Femur (tissue), 1 donor: ENCODE measurements at regions not wholly inside any gene's neighbourhood (a gene's known extent, or its start where the extent isn't known, plus 50 kb on each side); places are given as distances from the start of the nearest gene placed in this dataset.

Experiments used
- DNase-seq: peaks from one replicate; pipeline ENCODE4 v3.0.0-alpha.2; 2017

DNA sequence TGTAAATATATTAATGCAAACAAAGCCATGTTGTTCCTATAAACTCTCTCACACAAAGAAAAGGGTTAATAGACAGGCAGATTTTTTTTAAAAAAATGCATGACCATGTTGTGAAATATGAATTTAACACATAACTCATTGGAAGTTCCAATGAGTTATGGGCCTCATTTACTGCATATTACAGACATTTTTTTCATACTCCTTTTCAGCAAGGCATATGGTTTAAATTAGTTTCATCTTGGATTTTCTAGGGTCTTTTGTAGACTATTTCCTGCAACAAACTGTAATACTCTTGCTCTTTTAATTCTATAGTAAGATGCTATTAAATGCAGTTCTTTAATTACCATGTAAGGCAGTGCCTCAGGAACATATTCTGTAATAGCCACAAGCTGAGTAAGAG is 323.1 kb downstream of the GBA3 start:
- DNase-seq = no peak

DNA sequence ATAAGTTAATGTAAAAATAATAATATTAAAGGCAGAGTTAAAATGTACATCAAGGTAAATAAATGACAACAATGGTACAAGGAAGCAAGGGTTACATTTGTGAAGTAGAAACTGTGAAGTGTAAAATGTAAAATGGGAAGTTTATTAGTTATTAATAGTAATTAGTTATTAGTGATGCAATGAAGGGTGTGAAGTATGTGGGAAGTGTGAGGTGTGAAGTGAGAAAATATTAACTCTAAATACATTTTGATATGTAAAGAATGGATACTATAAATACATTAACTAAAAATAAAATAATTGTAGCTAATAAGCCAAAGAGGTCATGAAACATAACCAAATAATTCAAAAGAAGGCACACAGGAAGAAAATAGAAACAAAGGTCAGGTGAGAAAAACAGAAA is 316.4 kb downstream of the GBA3 start:
- DNase-seq = no peak

DNA sequence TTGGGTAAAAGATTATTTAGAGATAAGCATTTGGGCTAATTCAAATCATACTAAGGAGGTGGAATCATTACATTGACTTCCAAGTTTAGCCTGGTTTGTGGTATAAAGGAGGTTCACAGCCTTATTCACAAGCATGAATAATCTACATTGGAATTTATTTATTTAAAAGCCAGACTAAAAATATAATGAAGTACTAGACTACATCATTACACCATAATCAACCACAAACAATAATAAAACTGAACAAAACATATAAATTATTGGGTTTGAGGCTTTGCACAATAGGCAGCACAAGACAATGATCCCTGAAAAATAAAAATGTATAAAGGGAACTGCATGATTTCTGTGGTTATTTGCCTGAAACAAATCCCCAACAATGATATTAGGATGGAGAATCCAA is 314.0 kb downstream of the GBA3 start:
- no peak for DNase-seq

DNA sequence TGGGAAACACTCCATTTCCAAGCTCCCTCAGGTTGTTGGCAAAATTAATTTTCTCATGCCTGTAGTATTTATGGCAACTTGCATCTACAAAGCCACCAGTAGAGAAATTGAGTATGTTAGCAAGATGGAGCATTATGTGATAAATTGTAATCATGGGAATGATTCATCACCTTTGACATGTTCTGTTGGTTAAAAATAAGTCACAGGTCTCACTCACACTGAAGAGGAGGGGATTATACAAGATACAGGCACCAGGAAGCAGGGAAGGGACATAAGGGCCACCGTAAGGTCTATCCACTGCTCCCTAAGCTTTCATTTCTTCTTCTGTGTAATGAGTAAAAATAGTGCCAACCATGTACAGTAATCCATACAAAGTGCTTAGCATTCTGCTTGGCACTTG is 313.0 kb downstream of the GBA3 start:
- DNase-seq = no peak

DNA sequence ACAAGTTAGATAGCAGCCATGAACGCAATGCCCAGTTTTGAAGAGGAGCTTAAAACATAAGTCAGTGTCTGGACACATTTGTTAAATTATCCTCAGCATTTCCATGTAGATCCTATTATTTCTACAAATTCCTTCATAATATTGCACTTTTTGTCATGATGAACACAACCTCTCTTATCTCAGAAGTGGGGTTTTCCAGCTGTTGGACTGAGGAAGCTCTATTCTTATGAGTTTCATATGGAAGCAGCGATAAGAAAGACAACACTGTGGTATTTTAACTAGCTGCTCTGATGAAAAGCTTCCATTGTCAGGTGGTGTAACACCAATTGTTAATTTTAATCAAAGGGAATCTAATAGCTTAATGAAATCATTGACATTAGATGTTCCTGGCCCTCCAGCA is 308.7 kb downstream of the GBA3 start:
- no peak for DNase-seq

DNA sequence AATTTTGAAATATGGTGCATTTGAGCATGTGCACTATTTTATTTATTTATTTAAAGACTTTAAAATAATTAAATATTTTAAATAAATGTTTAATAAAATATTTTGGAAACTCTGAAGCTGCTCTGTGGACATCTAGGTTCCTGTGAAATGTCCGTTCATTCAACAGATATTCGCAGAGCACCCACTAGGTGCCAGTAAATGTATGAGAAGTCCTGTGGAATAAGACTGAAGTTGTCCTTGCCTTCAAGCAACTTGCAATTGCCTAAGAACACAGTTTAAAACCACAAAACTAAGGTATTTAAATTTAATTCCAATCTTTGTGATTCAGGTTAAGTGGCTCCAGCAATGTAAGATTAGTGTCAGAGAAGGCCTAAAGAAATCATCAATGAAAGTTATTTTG is 306.7 kb downstream of the GBA3 start:
- DNase-seq = no peak

DNA sequence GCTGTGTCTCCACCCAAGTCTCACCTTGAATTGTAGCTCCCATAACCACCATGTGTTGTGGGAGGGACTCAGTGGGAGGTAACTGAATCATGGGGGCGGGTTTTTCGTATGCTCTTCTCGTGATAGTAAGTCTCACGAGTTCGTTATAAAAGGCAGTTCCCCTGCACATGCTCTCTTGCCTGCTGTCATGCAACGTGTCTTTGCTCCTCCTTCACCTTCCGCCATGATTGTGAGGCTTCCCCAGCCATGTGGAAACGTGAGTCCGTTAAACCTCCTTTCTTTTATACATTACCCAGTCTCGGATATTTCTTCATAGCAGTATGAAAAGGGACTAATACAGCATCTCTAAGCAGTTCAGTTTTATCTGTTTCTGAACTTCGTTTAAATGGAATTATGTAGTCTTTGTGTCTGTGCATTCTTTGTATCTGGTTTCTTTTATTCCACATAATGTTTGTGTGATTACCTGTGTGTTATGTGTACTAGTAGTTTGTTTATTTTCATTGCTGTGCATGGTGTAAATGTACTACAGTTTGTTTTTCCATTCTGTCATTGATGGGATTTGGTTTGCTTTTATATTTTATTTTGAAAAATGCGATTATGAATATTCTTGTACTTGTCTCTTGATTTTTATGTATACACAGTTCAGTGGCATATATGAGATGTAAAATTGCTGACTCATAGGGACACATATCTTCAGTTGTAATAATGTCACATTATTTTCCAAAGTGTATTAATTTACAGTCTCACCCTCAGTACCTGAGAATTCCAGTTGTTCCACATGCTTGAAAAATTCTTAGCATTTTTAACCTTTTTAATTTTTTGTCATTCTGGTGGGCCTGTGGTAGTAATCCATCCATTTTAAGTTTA is 304.9 kb downstream of the GBA3 start:
- no peak for DNase-seq

DNA sequence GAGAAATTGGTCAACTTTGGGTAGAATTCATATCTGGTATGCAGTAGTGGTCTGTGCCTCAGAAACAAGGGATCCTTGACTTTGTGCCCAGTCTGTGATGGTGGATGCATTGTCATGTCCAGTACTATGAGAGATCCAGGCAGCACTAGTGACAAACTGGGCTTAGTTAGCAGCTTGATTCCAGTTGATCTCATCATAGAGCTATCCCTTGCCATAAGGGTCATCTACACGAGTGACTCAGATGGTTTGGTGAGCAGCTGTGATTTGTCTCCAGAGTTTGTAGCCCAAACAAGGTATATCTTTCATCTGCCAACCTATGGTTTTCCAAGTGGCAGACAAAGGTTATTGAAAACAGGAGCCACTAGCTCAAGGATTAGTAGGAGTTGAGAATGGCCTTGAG is 298.8 kb downstream of the GBA3 start:
- DNase-seq = no peak

DNA sequence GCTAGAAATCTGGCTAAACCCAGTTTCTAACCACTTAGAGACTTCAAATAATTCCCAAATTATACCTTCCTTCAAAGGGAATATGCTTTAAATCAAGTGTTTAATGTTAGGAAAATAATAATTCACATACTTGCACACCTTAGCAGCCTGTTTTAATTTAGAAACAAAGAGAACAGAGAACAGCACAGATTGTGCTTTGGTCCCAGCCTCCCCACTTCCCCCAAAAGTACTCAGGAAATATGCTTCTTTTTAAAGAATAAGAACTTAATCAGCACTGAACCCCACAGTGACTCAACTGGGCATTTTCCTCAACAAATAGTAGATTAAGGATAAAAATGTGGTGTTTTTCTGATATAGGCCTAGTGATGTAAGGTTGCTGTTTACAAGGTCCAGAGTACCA is 295.8 kb downstream of the GBA3 start:
- no peak for DNase-seq

DNA sequence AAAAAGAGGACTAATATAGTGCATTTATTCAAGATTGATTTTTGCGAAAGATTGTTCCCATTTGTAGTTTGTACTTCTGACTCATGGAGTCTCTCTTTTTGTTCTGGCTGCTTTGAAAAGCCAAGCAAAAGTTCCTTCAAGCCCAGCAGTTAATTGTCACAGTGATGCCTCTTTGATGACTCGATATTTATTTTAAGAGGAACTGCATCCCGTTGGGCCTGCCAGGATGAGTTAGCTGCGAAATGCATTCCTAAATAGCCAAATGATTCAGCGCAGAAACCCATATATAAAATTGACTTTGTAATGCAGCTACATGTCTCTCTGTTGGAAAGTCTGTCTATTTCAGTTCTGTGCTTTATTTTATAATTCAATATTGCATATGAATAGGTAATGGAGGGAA is 295.1 kb downstream of the GBA3 start:
- no peak for DNase-seq

DNA sequence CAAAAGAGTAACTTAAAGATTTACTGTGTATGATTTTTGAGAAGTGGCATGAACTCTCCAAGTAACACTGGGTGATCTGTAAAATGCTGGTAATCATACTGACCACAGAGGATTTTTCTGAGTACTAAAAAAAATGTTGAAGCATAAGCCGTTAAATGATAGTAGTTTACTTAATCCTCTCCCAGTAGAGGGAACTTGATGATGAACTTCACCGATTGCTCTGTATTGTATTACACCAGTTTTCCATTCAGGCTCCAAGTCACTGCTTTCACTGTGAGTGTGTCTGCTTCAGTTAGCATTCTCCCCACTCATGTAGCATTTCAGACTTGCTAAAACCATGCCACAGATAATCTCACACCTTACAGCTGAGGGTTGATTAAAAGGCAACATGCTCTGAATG is 294.1 kb downstream of the GBA3 start:
- DNase-seq = no peak

DNA sequence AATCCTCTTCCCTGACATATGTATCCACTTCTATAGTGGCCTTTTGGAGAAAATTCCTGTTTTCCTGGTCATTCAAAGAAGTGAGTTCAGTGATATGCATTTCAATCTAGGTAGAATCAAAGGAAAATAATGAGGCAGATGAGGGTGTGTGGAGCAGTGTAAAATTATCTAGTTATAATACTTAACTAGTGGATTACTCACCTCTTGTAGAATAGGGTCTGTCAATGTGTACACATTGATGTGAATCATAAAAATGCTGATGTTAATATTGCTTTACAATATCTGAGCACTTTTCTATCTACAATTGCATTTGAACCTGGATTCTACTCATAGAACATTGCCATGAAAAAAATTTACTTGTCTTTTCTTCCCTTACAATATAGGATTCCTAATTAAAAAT is 293.5 kb downstream of the GBA3 start:
- DNase-seq = no peak

DNA sequence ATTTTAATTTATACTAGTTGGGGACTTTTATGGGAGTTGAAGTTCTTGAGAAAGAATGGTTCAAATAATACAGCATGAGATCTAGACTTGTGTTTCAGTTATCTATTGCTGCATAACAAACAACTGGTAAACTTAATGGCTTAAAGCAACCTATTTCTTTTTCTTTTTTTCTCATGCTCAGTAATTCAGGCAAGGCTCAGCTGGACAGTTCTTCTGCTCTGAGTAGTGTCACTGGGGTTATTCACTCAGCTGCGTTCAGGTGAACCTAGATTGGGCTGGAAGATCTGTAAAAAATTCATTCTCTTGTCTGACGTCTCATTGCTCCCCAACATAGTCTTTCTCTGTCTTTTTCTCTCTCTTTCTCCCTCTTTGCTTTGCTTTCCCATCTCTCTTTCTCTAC is 291.7 kb downstream of the GBA3 start:
- DNase-seq = no peak

DNA sequence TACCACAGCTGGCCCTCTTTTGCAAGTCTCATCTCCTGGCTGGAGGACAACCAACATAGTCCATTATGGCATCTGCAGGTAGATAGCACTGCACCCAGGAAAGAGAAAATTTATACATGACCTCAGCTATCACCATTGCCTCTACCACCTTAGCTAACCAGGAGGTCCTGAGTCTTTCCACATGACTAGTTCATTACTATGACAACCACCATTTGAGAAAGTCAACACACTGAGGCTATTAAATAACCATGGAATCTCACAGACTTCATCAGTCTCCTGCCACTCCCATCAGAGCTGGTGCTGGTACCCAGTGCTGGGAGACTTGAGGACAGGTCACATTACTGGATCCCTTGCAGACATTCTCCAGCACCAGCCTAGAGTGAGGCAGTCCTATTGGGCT is 285.9 kb downstream of the GBA3 start:
- no peak for DNase-seq

DNA sequence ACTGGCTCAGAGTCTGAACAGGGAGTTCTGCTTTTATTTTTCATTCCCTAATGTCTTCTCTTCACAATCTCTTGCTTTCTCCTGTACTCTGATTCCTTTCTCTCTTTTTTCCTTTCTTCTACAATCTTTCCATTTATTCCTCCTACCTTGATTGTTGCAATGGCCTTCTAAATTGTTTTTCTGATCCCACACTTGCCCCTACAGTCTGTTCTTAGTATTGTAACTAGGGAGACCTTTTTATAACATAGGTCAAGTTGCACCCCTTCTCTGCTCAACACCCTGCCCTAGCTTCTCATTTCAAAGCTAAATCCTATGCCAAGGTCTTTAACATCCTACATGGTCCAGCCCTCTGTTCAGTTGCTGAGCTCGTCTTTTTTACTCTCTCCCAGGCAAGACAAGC is 277.9 kb downstream of the GBA3 start:
- DNase-seq = no peak

DNA sequence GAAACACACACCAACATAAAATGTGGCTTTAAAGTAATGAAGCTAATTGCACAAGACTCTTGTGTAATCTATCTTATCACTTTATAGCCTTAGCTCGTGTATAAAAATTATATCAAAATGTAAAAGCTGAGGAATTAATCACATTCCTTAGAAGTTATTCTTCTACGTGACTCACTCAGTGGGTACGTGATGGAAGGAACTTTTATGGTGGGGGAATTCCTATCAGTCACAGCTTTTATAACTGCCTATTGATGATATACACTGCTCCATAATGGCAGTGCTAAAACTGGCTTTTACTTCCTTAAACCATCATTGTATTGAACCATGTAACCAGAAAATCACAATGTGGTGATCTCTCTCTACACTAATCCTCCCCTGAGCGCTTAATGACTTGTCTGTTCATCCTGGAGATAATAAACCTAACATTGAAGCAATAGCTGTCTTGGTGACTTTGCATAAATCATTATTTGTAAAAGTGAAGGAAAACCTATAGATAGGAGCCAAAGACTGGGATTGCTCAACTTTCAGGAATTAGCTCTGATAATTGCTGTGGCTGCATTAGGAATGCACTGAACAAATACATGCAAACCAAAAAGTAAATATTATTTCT is 276.7 kb downstream of the GBA3 start:
- DNase-seq = no peak

DNA sequence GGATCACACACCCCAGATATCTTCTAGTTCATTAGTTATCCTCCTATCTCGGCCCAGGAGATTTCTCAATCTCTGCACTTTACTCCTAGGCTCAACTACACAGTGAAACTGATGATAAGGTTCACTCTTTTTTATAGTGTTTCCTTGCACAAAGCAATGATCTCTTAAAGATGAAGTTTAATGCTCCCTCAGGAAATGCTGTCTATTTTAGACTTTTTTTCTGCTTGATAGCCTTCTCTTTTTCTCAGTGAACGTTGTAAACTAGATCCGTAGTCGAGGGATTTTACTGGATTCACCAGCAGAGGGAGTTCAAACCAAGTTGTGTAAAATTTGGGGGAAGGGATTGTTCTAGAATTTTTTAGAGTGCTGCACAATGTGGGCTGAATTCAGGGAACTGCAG is 269.6 kb downstream of the GBA3 start:
- DNase-seq = no peak

DNA sequence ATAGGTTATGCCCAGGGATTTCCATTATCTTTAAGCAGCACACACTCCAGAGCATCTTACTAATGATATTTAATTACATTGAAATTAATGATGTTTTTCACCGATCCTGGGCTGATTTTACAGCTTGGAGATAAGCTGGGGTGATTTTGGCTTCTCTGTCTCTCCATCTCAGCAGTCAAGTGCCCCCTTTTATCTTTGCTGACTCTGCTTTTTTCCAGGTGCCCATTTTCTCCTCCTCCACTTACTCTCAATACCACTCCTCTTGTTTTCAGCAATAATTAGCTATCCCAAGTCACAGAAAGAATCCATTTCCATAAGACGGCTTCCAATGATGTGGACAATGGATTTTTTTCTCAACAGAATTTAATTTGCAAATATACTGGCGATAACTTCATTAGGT is 266.7 kb downstream of the GBA3 start:
- DNase-seq = no peak

DNA sequence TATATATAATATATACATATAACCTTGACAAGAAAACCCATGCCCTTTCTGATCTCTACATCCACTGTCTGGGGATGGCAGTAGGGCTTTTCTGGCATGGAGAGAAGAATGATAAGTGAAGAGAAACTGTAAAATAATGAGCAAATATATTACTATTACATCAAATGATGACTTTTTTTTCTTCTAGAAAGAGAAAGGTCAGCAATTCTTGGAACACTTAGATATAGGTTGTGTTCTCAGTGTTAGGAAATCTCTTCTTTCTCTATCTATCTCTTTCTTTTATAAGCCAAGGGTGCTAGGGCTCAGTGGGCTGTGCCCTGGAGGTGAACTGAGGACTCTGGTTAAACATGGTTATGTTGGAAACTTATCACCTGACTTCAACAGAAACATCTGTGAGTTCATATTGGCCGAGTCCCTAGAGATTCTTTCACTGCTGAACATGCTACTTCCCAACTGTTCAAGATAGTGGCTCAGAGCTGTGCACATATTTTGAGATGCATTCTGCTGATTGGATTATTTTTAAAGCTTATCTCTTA is 265.1 kb downstream of the GBA3 start:
- DNase-seq = no peak

DNA sequence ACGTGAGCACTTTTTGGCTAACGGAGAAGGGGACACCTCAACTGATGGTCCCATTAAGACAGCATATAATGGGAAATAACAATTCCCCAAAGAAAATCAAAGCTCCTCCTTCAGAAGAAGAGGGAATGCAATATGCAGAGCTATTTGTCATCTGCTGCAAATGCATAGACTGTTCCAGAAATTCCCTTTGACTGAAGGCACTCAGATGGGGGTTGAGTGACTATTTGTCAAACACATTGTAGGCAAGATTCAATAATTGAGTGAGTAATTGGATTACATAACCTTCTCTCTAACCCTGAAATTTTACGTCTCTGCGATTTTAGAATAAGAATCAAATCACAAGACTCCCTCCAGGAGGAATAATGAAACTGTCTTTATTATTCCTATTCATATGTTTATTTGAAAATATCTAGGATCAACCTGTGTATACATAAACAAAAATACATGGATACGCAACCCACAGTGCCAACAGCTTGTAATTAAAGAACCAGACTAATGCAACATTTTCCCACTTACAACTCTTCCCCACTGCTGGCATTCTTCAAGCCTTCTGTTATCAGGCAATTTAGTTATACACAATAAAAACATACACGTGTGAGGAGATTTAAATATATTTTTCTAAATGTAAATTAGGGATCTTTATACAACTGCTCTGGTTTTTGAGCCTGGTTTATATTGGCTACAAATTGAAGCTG is 256.6 kb downstream of the GBA3 start:
- DNase-seq = no peak

DNA sequence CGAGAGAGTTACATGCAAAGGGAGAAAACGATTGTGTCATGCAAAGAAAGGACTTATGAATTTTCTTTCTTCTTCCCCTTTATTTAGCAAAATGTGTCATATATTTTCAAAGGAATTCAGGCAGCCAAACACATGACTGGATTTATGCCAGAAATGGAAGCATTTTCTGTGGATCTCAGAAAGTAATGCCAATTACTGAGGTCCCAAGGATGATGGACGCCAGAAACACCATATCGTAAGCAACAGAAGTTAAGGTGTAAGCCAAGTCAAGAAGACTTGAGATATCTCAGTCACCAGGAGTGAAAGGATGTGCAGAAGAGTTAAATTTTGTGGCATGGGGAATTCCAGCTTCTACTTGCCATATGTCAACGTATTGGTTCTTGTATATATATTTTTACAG is 255.1 kb downstream of the GBA3 start:
- DNase-seq = no peak

DNA sequence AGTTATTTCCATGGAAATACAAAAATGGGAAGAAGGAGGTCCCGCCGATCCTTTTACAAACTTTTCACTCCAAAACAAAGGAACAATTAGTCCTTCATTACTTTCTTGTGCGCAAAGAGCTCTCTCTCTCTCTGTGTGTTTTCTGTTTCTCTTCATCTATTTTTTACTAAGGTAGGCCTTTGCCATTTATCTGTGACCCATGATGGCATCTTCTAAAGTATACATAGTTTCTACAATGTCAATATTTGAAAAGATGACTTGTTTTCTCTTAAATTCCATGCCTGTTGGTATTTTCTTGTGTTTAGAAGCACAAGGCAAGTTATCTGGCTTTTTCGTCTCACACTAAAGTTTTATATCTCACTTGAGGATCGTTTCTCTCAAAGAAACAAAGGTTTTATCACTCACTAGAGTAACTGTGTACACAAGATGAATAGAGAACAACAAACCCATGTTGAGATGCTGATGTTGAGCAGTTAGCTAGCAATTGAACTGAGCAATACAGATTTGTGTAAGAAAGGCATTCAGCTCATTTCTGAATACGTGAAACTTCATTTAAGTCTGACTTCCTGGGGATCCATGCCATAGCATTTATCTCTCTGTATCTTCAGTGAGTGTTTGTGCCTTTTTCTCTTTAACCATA is 250.3 kb downstream of the GBA3 start:
- DNase-seq = no peak

DNA sequence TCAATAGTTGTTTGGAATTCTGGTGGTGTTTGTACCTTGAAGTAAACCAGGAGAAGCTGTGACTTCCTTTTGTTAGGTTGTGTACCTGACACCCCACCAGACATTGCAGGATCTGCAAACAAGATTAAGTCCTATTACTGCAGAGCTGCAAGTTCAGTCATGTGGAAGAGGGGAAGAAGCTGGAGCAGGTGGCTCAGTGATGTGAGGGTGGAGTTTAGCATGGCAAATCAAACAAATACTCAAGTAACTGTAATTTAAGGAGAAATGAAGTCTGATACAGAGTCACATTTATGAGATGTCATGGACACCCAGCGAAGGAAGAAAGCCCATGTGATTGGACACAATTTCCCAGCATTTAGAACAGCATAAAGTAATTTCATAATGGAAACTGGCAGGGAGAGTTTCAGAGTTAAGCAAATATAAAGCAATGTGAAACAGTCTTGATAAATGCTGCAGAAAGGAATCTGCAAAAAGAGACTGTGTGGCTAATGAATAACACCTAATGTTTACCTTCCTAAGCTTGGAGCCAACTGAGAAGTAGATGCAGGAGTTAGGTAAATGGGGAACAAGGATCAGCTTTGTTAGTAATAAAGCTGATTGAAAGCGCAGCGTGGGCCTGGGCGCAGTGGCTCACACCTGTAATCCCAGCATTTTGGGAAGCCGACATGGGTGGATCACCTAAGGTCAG is 249.1 kb downstream of the GBA3 start:
- DNase-seq = no peak
